ENCODE measurements at regions not wholly inside any gene's neighbourhood (a gene's known extent, or its start where the extent isn't known, plus 50 kb on each side); places are given as distances from the start of the nearest gene placed in this dataset.

DNA sequence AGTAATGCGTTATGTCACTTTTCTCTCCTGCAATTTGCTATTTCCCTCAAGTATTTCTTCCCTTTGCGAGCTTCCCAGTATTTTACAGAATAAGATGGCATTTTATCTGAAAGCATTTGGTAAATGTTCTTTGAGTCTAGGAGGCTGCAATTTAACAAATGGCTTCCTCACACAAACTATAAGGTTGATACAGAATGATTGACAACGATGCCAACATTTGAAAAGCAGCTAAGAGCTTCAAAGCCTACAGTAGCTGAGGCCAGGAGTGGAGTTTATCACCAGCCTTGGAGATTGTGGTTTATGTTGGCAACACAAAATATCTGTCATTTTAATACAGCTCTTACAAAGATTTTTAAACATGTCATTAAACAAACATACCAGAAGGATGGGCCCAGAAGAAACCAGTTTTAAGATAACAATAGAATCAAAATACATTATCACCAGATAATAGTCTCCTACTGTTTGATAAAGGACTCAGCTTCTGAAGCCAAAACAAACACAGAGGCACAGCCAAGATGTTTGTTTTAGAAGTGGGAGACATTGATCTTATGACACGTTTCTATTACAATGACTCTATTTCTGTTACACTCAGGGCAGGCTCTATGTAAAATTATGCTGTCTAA is 711.4 kb upstream of the ACVR2A start:
- TF ChIP-seq CTCF (IDR thresholded peaks at IDR 0.05), result no peak
- H3K27ac ChIP-seq, result no peak overlapping the region
- no peak overlapping the region for H3K4me3 ChIP-seq
- intact Hi-C loops (cut with DNase I), result no loop called here
- DNase-seq (no peak), ATAC-seq (no peak)
- H3K27me3 ChIP-seq, result no peaks in the 10 kb centered on the region
- no peaks in the 10 kb centered on the region for H3K36me3 ChIP-seq
- H3K4me1 ChIP-seq, result no peaks in the 10 kb centered on the region
- no peaks in the 10 kb centered on the region for H3K9me3 ChIP-seq

- Histone ChIP-seq H3K4me3 (no peak overlapping the region), H3K27me3 (no peaks in the 10 kb centered on the region), H3K36me3 (no peaks in the 10 kb centered on the region), H3K9me3 (no peaks in the 10 kb centered on the region), H3K27ac (no peak overlapping the region), H3K4me1 (no peaks in the 10 kb centered on the region)
- intact Hi-C loops (cut with DNase I), result no loop called here
- DNase-seq (peak; percentile 34), ATAC-seq (no peak)
- TF ChIP-seq CTCF (IDR thresholded peaks at IDR 0.05), result no peak
Observed at GRCh38 chr2:147125145-147125544, 719.7 kb upstream of the ACVR2A start.

- DNase-seq (no peak), ATAC-seq (no peak)
- no peaks in the 10 kb centered on the region for H3K27me3 ChIP-seq
- no peak for TF ChIP-seq CTCF (IDR thresholded peaks at IDR 0.05)
- no peak overlapping the region for H3K4me3 ChIP-seq
- intact Hi-C loops (cut with DNase I), result no loop called here
- H3K36me3 ChIP-seq, result no peaks in the 10 kb centered on the region
- no peaks in the 10 kb centered on the region for H3K4me1 ChIP-seq
- H3K9me3 ChIP-seq, result no peaks in the 10 kb centered on the region
- no peak overlapping the region for H3K27ac ChIP-seq
Observed at GRCh38 chr2:147122944-147123343, 721.9 kb upstream of the ACVR2A start.

GRCh38 chr2:147110962-147111361 is 733.9 kb upstream of the ACVR2A start:
- no peak for DNase-seq
- ATAC-seq, result no peak
- Histone ChIP-seq H3K27ac (no peak overlapping the region), H3K4me3 (no peak overlapping the region), H3K4me1 (no peaks in the 10 kb centered on the region), H3K9me3 (no peaks in the 10 kb centered on the region), H3K36me3 (no peaks in the 10 kb centered on the region), H3K27me3 (no peaks in the 10 kb centered on the region)
- intact Hi-C loops (cut with DNase I), result no loop called here
- no peak for TF ChIP-seq CTCF (IDR thresholded peaks at IDR 0.05)

DNA sequence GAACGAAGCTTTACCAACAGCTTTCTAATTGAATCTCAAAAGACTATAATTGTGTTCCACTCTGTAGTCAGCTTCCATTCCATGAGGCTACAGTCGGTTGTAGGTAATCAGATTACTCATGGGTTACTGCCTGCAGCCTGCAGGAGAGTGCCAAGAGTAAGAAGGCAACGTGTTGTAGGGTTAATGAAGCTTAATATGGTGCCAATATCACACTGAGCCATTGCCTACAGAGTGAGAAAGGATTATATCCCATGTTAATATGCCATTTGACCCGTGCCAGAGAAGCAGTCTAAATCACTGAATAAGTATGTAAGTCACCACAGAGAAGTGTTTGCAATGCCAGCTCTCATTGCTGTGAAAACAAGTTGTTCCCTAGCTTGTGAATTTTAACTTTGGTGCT is 734.5 kb upstream of the ACVR2A start:
- intact Hi-C loops (cut with DNase I), result no loop called here
- ATAC-seq (no peak), DNase-seq (no peak)
- Histone ChIP-seq H3K9me3 (no peaks in the 10 kb centered on the region), H3K4me1 (no peaks in the 10 kb centered on the region), H3K36me3 (no peaks in the 10 kb centered on the region), H3K27ac (no peak overlapping the region), H3K27me3 (no peaks in the 10 kb centered on the region), H3K4me3 (no peak overlapping the region)
- no peak for TF ChIP-seq CTCF (IDR thresholded peaks at IDR 0.05)

DNA sequence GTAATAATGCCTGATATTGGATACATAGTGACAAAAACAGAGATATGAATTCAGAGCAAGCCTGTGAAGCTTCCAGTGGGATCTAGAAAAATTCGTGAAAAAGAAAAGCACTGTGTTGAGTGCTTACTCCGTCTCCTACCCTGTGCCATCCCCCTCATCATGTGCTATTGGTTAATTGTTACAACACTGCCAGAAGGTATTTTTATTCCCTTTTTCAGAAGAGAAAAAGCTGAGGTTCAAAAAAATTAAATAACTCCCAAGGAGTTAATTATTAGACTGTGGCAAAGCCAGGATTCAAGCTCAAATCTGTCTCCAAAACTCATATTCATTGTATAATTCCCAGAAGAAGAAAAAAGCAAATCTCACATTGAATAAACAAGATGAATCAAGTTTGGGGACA is 735.5 kb upstream of the ACVR2A start:
- no peak for TF ChIP-seq CTCF (IDR thresholded peaks at IDR 0.05)
- H3K36me3 ChIP-seq, result no peaks in the 10 kb centered on the region
- DNase-seq (no peak), ATAC-seq (no peak)
- H3K27me3 ChIP-seq, result no peaks in the 10 kb centered on the region
- no peaks in the 10 kb centered on the region for H3K9me3 ChIP-seq
- no peak overlapping the region for H3K4me3 ChIP-seq
- no peak overlapping the region for H3K27ac ChIP-seq
- intact Hi-C loops (cut with DNase I), result no loop called here
- no peaks in the 10 kb centered on the region for H3K4me1 ChIP-seq
